GM13976 (cell line): ENCODE measurements at regions not wholly inside any gene's neighbourhood (a gene's known extent, or its start where the extent isn't known, plus 50 kb on each side); places are given as distances from the start of the nearest gene placed in this dataset.

Experiments
- DNase-seq: peaks from one replicate; pipeline ENCODE4 v3.0.0; 2012; ENCODE audit warnings: low spot score
- in situ Hi-C: fragments of 300-500 bp; cut with MboI; formaldehyde crosslinking; loops from one replicate; pipeline ENCODE4 v1.12.0; 2022; ENCODE audit warnings: low sequenced_read_pairs, mixed read lengths, inconsistent platforms; ENCODE audit not compliant: unreplicated experiment
- TF ChIP-seq, protein P1 (sequence below): IDR thresholded peaks from 2 replicates; pipeline ENCODE4 v1.5.1; 2012; ENCODE audit warnings: borderline replicate concordance, mild to moderate bottlenecking; ENCODE audit not compliant: insufficient read depth; ENCODE audit errors: extremely low read depth, missing control alignments, control extremely low read depth

DNA sequence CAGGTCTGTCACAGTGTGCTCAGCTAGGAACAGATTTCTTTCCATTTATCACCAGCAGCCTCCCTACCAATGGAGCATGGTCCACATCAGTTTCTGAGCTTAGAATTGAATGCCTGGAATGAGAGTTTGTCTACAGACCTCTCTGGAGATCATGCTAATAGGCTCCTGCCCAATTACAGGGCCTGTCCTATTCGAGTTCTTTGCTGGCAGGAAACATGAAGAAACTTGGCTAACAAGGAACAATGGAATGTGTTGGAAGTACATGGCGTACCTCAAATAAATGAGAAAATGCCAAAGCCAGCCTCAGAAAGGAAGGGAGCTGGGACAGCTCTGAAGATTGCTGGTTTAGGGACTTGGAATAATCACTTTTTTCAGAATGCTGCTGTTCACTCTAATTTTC lies 186.0 kb upstream of the AKR1E2 start:
- in situ Hi-C loops = no loop called here
- TF ChIP-seq, protein P1, sequence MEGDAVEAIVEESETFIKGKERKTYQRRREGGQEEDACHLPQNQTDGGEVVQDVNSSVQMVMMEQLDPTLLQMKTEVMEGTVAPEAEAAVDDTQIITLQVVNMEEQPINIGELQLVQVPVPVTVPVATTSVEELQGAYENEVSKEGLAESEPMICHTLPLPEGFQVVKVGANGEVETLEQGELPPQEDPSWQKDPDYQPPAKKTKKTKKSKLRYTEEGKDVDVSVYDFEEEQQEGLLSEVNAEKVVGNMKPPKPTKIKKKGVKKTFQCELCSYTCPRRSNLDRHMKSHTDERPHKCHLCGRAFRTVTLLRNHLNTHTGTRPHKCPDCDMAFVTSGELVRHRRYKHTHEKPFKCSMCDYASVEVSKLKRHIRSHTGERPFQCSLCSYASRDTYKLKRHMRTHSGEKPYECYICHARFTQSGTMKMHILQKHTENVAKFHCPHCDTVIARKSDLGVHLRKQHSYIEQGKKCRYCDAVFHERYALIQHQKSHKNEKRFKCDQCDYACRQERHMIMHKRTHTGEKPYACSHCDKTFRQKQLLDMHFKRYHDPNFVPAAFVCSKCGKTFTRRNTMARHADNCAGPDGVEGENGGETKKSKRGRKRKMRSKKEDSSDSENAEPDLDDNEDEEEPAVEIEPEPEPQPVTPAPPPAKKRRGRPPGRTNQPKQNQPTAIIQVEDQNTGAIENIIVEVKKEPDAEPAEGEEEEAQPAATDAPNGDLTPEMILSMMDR = no peak
- DNase-seq = no peak

DNA sequence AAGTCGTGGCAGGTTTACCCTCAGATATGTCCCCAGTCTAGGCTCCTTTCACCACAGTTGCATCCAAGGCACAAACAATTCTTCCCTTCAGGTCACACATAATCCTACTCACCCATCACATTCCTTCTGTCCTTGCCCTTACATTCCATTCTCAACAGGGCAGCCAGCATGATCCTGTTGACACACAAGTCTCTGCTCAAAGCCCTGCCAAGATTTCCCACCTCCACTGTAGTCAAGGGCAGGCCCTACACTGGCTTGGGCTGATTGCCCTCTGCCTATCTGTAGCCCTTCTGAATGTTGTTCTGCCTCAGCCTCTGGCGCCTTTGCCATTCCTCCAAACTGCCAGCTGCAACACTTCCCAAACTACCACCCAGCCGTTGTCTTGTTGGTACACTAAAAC lies 187.9 kb upstream of the AKR1E2 start:
- no peak for DNase-seq
- TF ChIP-seq, protein P1 = no peak
- in situ Hi-C loops = no loop called here

DNA sequence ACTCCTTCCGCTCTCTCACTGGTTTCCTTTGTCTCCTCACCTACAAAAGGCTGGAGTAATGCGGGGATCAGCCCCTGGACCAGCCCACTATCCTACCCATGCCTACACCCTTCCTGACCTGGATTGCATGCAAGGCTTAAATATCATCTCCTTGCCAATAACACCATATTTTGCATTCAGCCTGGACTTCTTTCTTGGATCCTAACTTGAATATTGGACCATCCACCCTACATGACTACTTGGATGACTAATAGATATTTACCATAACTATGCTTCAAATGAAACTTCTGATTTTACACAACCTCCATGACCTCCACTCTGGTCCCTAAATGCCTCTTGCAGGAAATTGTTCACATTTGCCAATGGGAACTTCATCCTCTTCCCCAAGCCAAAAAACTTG lies 188.3 kb upstream of the AKR1E2 start:
- in situ Hi-C loops = no loop called here
- no peak for DNase-seq
- TF ChIP-seq, protein P1 = no peak

DNA sequence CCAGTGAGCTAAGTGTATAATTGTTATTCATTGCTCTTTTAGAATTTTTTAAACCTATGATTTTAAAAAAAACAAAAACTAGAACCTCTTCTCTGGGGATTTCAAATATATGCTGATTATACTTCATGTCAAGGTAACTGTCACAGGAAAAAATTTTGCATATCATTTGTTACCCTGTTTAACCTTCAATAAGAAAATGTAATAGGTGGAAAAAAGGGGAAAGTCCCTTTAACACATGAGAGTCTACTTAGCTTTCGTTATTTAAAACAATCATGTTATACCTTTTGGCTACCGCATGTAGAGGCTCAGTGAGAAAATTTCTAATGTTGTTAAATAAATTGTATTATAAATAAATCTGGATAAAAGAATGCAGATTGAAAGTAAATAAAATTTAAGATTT lies 190.1 kb upstream of the AKR1E2 start:
- no peak for DNase-seq
- TF ChIP-seq, protein P1 = no peak
- in situ Hi-C loops = no loop called here

DNA sequence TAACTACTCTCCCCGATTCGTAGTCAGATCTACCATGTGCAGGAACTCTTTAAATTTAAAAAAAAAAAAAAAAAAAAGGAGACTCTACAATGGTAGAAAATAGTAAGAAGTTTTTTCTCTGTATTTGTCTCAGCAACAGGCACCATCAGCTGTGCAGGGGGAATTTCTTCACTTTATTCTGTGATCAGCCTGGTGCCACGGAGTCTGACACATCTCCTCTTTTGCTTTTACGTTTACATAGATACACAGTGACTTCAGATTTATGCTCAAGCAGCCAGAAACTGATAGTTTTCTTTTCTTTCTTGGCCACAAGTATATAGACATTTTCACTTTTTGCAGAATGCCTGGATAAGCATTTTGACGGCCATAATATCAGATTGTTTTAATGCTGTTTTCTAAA lies 190.6 kb upstream of the AKR1E2 start:
- DNase-seq = no peak
- in situ Hi-C loops = no loop called here

DNA sequence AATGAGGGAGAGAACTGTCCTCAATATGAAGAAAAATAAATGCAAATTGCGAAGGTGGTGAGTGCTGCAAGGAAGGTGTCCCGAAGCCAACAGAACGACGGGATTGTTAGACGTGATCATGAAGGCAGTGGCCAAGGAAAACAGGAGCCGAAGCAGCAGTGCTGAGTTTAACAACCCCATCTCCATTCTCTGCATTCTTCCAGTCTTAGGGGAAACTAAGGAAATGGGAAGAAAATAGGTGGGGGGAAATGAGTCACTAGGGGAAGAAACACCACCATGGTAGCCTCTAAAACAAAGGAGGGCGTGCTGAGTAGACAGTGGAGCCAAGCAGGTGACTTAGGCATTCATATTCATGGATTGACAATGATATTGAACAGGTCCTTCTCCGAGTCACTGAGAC lies 192.2 kb upstream of the AKR1E2 start:
- TF ChIP-seq, protein P1 = no peak
- no peak for DNase-seq
- in situ Hi-C loops = no loop called here

More for the DNA sequence above, 190.6 kb upstream of the AKR1E2 start:
- TF ChIP-seq, protein P1 = no peak

DNA sequence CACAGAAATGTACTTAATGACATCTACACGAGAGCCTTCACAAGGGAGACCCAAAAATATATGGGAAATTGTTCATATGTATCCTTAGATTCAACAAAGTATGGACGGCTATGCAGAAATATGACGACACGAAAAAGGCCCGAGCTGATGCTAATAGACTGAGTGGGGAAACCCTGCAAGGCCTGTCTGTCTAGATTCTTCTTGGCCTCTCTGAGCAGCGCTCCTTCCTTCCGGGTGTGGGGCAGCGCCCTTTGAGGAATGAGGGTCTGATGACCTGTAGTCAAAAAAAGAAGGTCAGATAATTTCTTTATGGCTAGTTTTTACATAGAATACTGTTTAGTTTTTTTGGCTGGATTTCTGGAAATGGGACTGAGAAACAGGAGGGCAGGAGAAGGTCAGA lies 192.8 kb upstream of the AKR1E2 start:
- TF ChIP-seq, protein P1 = no peak
- no peak for DNase-seq
- in situ Hi-C loops = no loop called here
